Lung (tissue), 11 donors: ENCODE measurements at regions not wholly inside any gene's neighbourhood (a gene's known extent, or its start where the extent isn't known, plus 50 kb on each side); places are given as distances from the start of the nearest gene placed in this dataset.
A peak's percentile ranks its signal among the peaks of the same experiment; 100 is the strongest.

ENCODE experiments used
- ATAC-seq: fragments of 200-7000 bp; cut with Tn5 transposase; one replicate; pipeline ENCODE4 v1.9.1; 2020; ENCODE audit warnings: moderate number of reproducible peaks; ENCODE audit not compliant: insufficient read depth, low FRiP score
- DNase-seq, 3 donors: peaks; one replicate each; pipeline ENCODE4 v3.0.0-alpha.2; 2013 to 2017
- H3K27ac ChIP-seq, 2 donors: one replicate each; pipeline ENCODE4 v1.5.1; 2013; ENCODE audit warnings: mild to moderate bottlenecking in 2 of 2, moderate library complexity in 2 of 2, control low read depth in 1 of 2, inconsistent platforms in 1 of 2, low read depth in 1 of 2, low read length in 1 of 2
- H3K27me3 ChIP-seq, 3 donors: one replicate each; pipeline ENCODE4 v1.5.1; 2013; ENCODE audit warnings: low read length in 2 of 3; ENCODE audit not compliant: control insufficient read depth in 3 of 3, insufficient read depth in 3 of 3
- H3K36me3 ChIP-seq, 4 donors: one replicate each; pipeline ENCODE4 v1.5.1; 2013; ENCODE audit warnings: low read length in 4 of 4, mild to moderate bottlenecking in 1 of 4, moderate library complexity in 1 of 4; ENCODE audit not compliant: control insufficient read depth in 4 of 4, insufficient read depth in 4 of 4
- H3K4me1 ChIP-seq, 5 donors: one replicate each; pipeline ENCODE4 v1.5.1; 2013; ENCODE audit warnings: low read length in 5 of 5, mild to moderate bottlenecking in 2 of 5, moderate library complexity in 1 of 5; ENCODE audit not compliant: control insufficient read depth in 5 of 5, insufficient read depth in 5 of 5
- H3K4me3 ChIP-seq: one replicate; pipeline ENCODE4 v1.5.1; 2013; ENCODE audit warnings: mild to moderate bottlenecking, control low read depth, moderate library complexity
- H3K9ac ChIP-seq, 2 donors: one replicate each; pipeline ENCODE4 v1.5.1; 2013; ENCODE audit warnings: low read length in 2 of 2, control low read depth in 1 of 2; ENCODE audit not compliant: insufficient read depth in 1 of 2
- H3K9me3 ChIP-seq, 4 donors: one replicate each; pipeline ENCODE4 v1.5.1; 2013; ENCODE audit warnings: low read length in 3 of 4, mild to moderate bottlenecking in 1 of 4, moderate library complexity in 1 of 4; ENCODE audit not compliant: control insufficient read depth in 4 of 4, insufficient read depth in 3 of 4
- CTCF ChIP-seq: IDR thresholded peaks from 2 replicates; pipeline ENCODE4 v1.5.1; 2012; ENCODE audit warnings: mild to moderate bottlenecking; ENCODE audit errors: control extremely low read depth, extremely low read depth
- WGBS, 2 donors: extraction: QIAGEN DNeasy Blood & Tissue Kit; methylation state at CpG; one replicate each; pipeline ENCODE4 v1.1.7; 2013; 5-methylcytosine and 5-hydroxymethylcytosine counted together
- donor health status: control.
- donor health status: control.
- donor health status: Bipolar disorder and iron deficiency.
- donor health status: healthy.
- donor health status: DM: yes; HTN: yes; CAD: no.

- ATAC-seq = no peak
- Histone ChIP-seq H3K27me3 (no peaks in the 10 kb centered on the region), H3K27ac (no peak overlapping the region), H3K4me3 (no peak overlapping the region), H3K4me1 (peaks cover 0 to 10% (median 1%) of the 10 kb centered on the region in 5 donors), H3K36me3 (no peaks in the 10 kb centered on the region), H3K9me3 (no peaks in the 10 kb centered on the region), H3K9ac (no peak overlapping the region)
- DNase-seq = no peak
- TF ChIP-seq CTCF = no peak
- WGBS, 2 donors = 93 to 95% methylated on average over 18 of the region's 18 CpGs
Observed at GRCh38 chr2:128559533-128560515, 241.2 kb upstream of the HS6ST1 start.

- H3K4me3 ChIP-seq = no peak overlapping the region
- no peak overlapping the region for H3K9ac ChIP-seq
- no peak for TF ChIP-seq CTCF
- WGBS, 2 donors = 95 to 97% methylated on average over 4 of the region's 4 CpGs
- ATAC-seq (no peak), DNase-seq (no peak)
- no peak overlapping the region for H3K27ac ChIP-seq
- H3K27me3 ChIP-seq = no peaks in the 10 kb centered on the region
- H3K36me3 ChIP-seq = no peaks in the 10 kb centered on the region
- H3K9me3 ChIP-seq = no peaks in the 10 kb centered on the region
- peaks cover 0 to 10% (median 1%) of the 10 kb centered on the region in 5 donors for H3K4me1 ChIP-seq
Observed at GRCh38 chr2:128560718-128561117, 242.1 kb upstream of the HS6ST1 start.

GRCh38 chr2:128562471-128563347 lies 244.0 kb upstream of the HS6ST1 start:
- Histone ChIP-seq H3K4me3 (no peak overlapping the region), H3K27ac (peak overlapping the region in 1 of 2 donors; percentile 12), H3K27me3 (no peaks in the 10 kb centered on the region), H3K36me3 (no peaks in the 10 kb centered on the region), H3K9ac (no peak overlapping the region), H3K4me1 (peaks cover 0 to 10% (median 1%) of the 10 kb centered on the region in 5 donors), H3K9me3 (no peaks in the 10 kb centered on the region)
- 86 to 91% methylated on average over 7 of the region's 7 CpGs for WGBS, 2 donors
- ATAC-seq (no peak), DNase-seq (peak in 1 of 3 donors; percentile 24)
- TF ChIP-seq CTCF = no peak
